ENCODE measurements at regions not wholly inside any gene's neighbourhood (a gene's known extent, or its start where the extent isn't known, plus 50 kb on each side); places are given as distances from the start of the nearest gene placed in this dataset.

DNA sequence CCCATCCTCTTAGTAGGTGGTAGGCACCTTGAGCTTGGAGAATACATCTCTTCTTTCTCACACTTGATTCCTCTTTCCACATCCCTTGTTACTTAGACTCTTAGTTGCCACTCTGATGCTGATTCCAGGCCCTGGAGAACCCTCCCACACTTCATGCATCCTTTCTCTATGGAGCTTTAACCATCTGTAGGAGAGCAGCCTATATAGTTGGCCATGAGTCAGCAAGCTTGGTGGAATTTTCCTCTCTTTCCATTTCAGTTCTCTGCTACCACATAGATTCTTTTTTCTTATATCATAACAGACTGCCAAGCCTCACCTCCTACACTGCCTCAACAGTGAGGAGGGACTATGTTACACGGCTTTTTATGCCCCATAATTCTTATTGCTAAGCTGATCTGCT, 851.6 kb upstream of the CDH2 start:
- FAIRE-seq (no peak), ATAC-seq (no peak), DNase-seq (ENCODE audit: low spot score) (no peak)
- intact Hi-C loops (cut with micrococcal nuclease; ENCODE audit: unreplicated experiment): no loop called here
- Histone ChIP-seq H3K9me3 (ENCODE audit: low read length) (no peaks in the 10 kb centered on the region), H3K27me3 (ENCODE audit: control insufficient read depth in 1 of 2, insufficient read depth in 2 of 2, low read length in 2 of 2) (no peaks in the 10 kb centered on the region), H4K20me1 (ENCODE audit: insufficient read depth, low read length) (no peaks in the 10 kb centered on the region), H2AFZ (ENCODE audit: low read length) (no peak overlapping the region), H3K4me1 (ENCODE audit: insufficient read depth, low read length) (no peaks in the 10 kb centered on the region), H3K79me2 (ENCODE audit: insufficient read depth, low read length) (no peaks in the 10 kb centered on the region), H3K9ac (ENCODE audit: insufficient read depth, low read depth, low read length) (no peak overlapping the region), H3K4me3 (replicated peaks in 1 of 3; ENCODE audit: insufficient read depth in 1 of 3, low read depth in 2 of 3, low read length in 3 of 3) (no peak overlapping the region), H3K27ac (ENCODE audit: extremely low read length, insufficient read depth, low read length) (no peak overlapping the region), H3K36me3 (replicated peaks in 1 of 2; ENCODE audit: control insufficient read depth in 1 of 2, insufficient read depth in 2 of 2, low read length in 2 of 2) (no peaks in the 10 kb centered on the region), H3K4me2 (ENCODE audit: low read depth, low read length) (no peak overlapping the region)
- BruUV-seq (replicated peaks): no TSS peak
- POLR2A ChIA-PET: no interaction called here
- WGBS (ENCODE audit: low lambda C conversion rate): 0% methylated on average over 1 of the region's 1 CpG
- CTCF ChIA-PET (ENCODE audit: low intra/inter-chr PET ratio, low total read pairs): no interaction called here
- in situ Hi-C loops (cut with HindIII; ENCODE audit: extremely low pct_ligation_motif_present, low pct_unique_long_range_greater_than_20kb): no loop called here
- TF ChIP-seq RFX5 (IDR thresholded peaks at IDR 0.05; ENCODE audit: low read depth, low read length): no peak
- TF ChIP-seq TOE1 (CRISPR knock-in tag; IDR thresholded peaks at IDR 0.05): no peak
- no peak for TF ChIP-seq MAF1 (CRISPR knock-in tag; IDR thresholded peaks at IDR 0.05; ENCODE audit: borderline replicate concordance)
- no peak for TF ChIP-seq ZNF496 (CRISPR knock-in tag; IDR thresholded peaks at IDR 0.05; ENCODE audit: insufficient replicate concordance)
- no peak for TF ChIP-seq RAD51 (IDR thresholded peaks at IDR 0.05; ENCODE audit: borderline replicate concordance)
- TF ChIP-seq SMYD3 (CRISPR knock-in tag; IDR thresholded peaks at IDR 0.05): no peak
- no peak for TF ChIP-seq MXD4 (CRISPR knock-in tag; IDR thresholded peaks at IDR 0.05)
- no peak for TF ChIP-seq ZNF776 (CRISPR knock-in tag; IDR thresholded peaks at IDR 0.05)
- no peak for TF ChIP-seq KLF9 (CRISPR knock-in tag; IDR thresholded peaks at IDR 0.05; ENCODE audit: low read depth)
- TF ChIP-seq EZH2 (conservative IDR thresholded peaks at IDR 0.05; ENCODE audit: low read depth, low read length): no peak
- TF ChIP-seq ZFP90 (CRISPR knock-in tag; IDR thresholded peaks at IDR 0.05; ENCODE audit: borderline replicate concordance): no peak
- no peak for TF ChIP-seq ZNF335 (CRISPR knock-in tag; IDR thresholded peaks at IDR 0.05)
- no peak for TF ChIP-seq ZNF20 (CRISPR knock-in tag; IDR thresholded peaks at IDR 0.05)
- TF ChIP-seq, protein P1, sequence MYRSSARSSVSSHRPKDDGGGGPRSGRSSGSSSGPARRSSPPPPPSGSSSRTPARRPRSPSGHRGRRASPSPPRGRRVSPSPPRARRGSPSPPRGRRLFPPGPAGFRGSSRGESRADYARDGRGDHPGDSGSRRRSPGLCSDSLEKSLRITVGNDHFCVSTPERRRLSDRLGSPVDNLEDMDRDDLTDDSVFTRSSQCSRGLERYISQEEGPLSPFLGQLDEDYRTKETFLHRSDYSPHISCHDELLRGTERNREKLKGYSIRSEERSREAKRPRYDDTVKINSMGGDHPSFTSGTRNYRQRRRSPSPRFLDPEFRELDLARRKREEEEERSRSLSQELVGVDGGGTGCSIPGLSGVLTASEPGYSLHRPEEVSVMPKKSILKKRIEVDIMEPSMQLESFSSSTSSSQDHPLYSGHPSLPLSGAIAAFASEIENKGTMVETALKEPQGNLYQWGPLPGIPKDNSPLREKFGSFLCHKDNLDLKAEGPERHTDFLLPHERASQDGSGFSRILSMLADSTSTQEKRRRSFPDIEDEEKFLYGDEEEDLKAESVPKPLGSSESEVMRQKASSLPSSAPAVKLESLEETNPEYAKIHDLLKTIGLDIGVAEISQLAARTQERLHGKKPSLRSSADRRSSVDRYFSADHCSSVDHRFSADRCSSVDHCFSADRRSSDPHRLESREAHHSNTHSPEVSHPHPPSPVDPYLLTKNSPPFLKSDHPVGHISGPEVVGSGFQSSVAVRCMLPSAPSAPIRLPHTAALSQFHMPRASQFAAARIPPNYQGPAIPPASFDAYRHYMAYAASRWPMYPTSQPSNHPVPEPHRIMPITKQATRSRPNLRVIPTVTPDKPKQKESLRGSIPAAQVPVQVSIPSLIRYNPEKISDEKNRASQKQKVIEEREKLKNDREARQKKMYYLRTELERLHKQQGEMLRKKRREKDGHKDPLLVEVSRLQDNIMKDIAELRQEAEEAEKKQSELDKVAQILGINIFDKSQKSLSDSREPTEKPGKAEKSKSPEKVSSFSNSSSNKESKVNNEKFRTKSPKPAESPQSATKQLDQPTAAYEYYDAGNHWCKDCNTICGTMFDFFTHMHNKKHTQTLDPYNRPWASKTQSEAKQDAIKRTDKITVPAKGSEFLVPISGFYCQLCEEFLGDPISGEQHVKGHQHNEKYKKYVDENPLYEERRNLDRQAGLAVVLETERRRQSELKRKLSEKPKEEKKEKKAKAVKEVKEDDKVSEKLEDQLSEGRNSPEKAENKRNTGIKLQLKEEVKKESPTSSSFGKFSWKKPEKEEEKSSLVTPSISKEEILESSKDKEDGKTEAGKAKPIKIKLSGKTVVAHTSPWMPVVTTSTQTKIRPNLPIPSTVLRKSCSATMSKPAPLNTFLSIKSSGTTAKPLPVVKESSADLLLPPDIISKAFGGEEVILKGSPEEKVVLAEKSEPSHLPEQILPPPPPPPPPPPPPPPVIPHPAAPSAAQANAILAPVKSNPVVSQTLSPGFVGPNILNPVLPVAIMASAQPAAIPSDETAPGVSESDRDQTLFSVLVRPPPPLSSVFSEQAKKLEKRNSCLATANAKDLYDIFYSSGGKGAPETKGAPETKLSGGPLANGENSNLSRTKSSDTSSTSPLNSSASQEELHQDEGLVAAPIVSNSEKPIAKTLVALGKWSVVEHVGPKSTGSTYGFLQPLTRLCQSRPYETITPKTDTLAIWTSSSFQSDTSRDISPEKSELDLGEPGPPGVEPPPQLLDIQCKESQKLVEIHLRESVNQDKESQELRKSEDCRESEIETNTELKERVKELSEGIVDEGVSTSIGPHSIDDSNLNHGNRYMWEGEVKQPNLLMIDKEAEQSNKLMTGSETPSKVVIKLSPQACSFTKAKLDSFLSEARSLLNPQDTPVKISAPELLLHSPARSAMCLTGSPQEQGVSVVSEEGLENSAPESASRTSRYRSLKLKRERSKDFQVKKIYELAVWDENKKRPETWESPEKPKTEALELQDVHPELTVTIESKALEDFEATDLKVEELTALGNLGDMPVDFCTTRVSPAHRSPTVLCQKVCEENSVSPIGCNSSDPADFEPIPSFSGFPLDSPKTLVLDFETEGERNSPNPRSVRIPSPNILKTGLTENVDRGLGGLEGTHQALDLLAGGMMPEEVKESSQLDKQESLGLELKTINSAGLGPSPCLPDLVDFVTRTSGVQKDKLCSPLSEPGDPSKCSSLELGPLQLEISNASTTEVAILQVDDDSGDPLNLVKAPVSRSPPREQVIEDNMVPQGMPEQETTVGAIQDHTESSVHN (CRISPR knock-in tag; IDR thresholded peaks at IDR 0.05): no peak
- TF ChIP-seq, protein P2, sequence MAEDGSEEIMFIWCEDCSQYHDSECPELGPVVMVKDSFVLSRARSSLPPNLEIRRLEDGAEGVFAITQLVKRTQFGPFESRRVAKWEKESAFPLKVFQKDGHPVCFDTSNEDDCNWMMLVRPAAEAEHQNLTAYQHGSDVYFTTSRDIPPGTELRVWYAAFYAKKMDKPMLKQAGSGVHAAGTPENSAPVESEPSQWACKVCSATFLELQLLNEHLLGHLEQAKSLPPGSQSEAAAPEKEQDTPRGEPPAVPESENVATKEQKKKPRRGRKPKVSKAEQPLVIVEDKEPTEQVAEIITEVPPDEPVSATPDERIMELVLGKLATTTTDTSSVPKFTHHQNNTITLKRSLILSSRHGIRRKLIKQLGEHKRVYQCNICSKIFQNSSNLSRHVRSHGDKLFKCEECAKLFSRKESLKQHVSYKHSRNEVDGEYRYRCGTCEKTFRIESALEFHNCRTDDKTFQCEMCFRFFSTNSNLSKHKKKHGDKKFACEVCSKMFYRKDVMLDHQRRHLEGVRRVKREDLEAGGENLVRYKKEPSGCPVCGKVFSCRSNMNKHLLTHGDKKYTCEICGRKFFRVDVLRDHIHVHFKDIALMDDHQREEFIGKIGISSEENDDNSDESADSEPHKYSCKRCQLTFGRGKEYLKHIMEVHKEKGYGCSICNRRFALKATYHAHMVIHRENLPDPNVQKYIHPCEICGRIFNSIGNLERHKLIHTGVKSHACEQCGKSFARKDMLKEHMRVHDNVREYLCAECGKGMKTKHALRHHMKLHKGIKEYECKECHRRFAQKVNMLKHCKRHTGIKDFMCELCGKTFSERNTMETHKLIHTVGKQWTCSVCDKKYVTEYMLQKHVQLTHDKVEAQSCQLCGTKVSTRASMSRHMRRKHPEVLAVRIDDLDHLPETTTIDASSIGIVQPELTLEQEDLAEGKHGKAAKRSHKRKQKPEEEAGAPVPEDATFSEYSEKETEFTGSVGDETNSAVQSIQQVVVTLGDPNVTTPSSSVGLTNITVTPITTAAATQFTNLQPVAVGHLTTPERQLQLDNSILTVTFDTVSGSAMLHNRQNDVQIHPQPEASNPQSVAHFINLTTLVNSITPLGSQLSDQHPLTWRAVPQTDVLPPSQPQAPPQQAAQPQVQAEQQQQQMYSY (CRISPR knock-in tag; IDR thresholded peaks at IDR 0.05): no peak
- no peak for TF ChIP-seq GATA4 (IDR thresholded peaks at IDR 0.05; ENCODE audit: borderline replicate concordance, low read depth)
